HG02852 (cell line): ENCODE measurements at regions not wholly inside any gene's neighbourhood (a gene's known extent, or its start where the extent isn't known, plus 50 kb on each side); places are given as distances from the start of the nearest gene placed in this dataset.
"Not testable (repeated sequence)": the region's sequence is repeated elsewhere in the genome, so short reads cannot be mapped to it uniquely, and the experiment has no call there.

Experiments used
- ATAC-seq: cut with Tn5 transposase; IDR thresholded peaks from one replicate; pipeline ENCODE4 v1.9.1; 2021; ENCODE audit warnings: mild to moderate bottlenecking, moderate library complexity; ENCODE audit not compliant: unreplicated experiment

- ATAC-seq: no peak
These were observed 833.6 kb downstream of the FLRT2 start for GRCh38 chr14:86363576-86363975.

- ATAC-seq: no peak
These were observed 833.1 kb downstream of the FLRT2 start for GRCh38 chr14:86363047-86363446.

- no peak for ATAC-seq
These were observed 827.9 kb downstream of the FLRT2 start for GRCh38 chr14:86357876-86358275.

GRCh38 chr14:86357119-86357518, 827.2 kb downstream of the FLRT2 start:
- no peak for ATAC-seq

- ATAC-seq: no peak
These were observed 817.0 kb downstream of the FLRT2 start for GRCh38 chr14:86346818-86347384.

GRCh38 chr14:86334355-86334754, 804.4 kb downstream of the FLRT2 start:
- ATAC-seq: no peak

- ATAC-seq: no peak
These were observed 803.5 kb downstream of the FLRT2 start for GRCh38 chr14:86333493-86333892.

- ATAC-seq: no peak
These were observed 801.4 kb downstream of the FLRT2 start for GRCh38 chr14:86331341-86331740.

- ATAC-seq: no peak
These were observed 791.2 kb downstream of the FLRT2 start for GRCh38 chr14:86321151-86321550.

- ATAC-seq: not testable (repeated sequence)
These were observed 782.3 kb downstream of the FLRT2 start for GRCh38 chr14:86312154-86312665.

GRCh38 chr14:86311151-86311550, 781.2 kb downstream of the FLRT2 start:
- no peak for ATAC-seq

- no peak for ATAC-seq
These were observed 780.7 kb downstream of the FLRT2 start for GRCh38 chr14:86310611-86311010.

- no peak for ATAC-seq
These were observed 780.2 kb downstream of the FLRT2 start for GRCh38 chr14:86310148-86310547.

GRCh38 chr14:86305058-86305457, 775.1 kb downstream of the FLRT2 start:
- no peak for ATAC-seq

GRCh38 chr14:86299994-86300393, 770.0 kb downstream of the FLRT2 start:
- no peak for ATAC-seq

GRCh38 chr14:86296173-86296572, 766.2 kb downstream of the FLRT2 start:
- ATAC-seq: no peak

- ATAC-seq: no peak
These were observed 758.4 kb downstream of the FLRT2 start for GRCh38 chr14:86288336-86288735.

GRCh38 chr14:86279405-86279804, 749.5 kb downstream of the FLRT2 start:
- ATAC-seq: no peak

GRCh38 chr14:86257973-86258372, 728.0 kb downstream of the FLRT2 start:
- no peak for ATAC-seq

- ATAC-seq: peak; percentile 85
These were observed 713.2 kb downstream of the FLRT2 start for GRCh38 chr14:86243158-86243557.

- ATAC-seq: no peak
These were observed 707.8 kb downstream of the FLRT2 start for GRCh38 chr14:86237733-86238132.

GRCh38 chr14:86221755-86222154, 691.8 kb downstream of the FLRT2 start:
- no peak for ATAC-seq

GRCh38 chr14:86221000-86221399, 691.1 kb downstream of the FLRT2 start:
- ATAC-seq: no peak
